Endodermal cell (in vitro differentiated cells): ENCODE measurements at regions not wholly inside any gene's neighbourhood (a gene's known extent, or its start where the extent isn't known, plus 50 kb on each side); places are given as distances from the start of the nearest gene placed in this dataset.

ENCODE experiments used
- DNase-seq: peaks from one replicate; pipeline ENCODE4 v3.0.0-alpha.2; 2017
- H3K27ac ChIP-seq: 2 replicates; pipeline ENCODE4 v1.5.1; 2013; ENCODE audit warnings: mild to moderate bottlenecking, low read depth, low read length, moderate library complexity
- H3K27me3 ChIP-seq: 2 replicates; pipeline ENCODE4 v1.6.1; 2013; ENCODE audit warnings: mild to moderate bottlenecking, low read length, moderate library complexity; ENCODE audit not compliant: insufficient read depth, control insufficient read depth, poor library complexity, severe bottlenecking
- H3K36me3 ChIP-seq: 2 replicates; pipeline ENCODE4 v1.7.0; 2013; ENCODE audit warnings: mild to moderate bottlenecking, low read length, moderate library complexity; ENCODE audit not compliant: control insufficient read depth, insufficient read depth
- H3K4me1 ChIP-seq: one replicate; pipeline ENCODE4 v1.7.0; 2013; ENCODE audit warnings: low read length; ENCODE audit not compliant: control insufficient read depth, insufficient read depth
- H3K4me3 ChIP-seq: 2 replicates; pipeline ENCODE4 v1.5.1; 2013; ENCODE audit warnings: mild to moderate bottlenecking, low read length, moderate library complexity
- H3K9ac ChIP-seq: 2 replicates; pipeline ENCODE4 v1.6.1; 2013; ENCODE audit warnings: mild to moderate bottlenecking, low read length, moderate library complexity; ENCODE audit not compliant: poor library complexity, severe bottlenecking; ENCODE audit errors: extremely low read depth
- H3K9me3 ChIP-seq: 2 replicates; pipeline ENCODE4 v1.6.1; 2013; ENCODE audit warnings: mild to moderate bottlenecking, low read length, moderate library complexity; ENCODE audit not compliant: control insufficient read depth
- H3K27ac Mint-ChIP-seq: 2 replicates; pipeline ENCODE4 v1.8.0; 2020; ENCODE audit warnings: mixed read lengths
- H3K27me3 Mint-ChIP-seq: 2 replicates; pipeline ENCODE4 v1.8.0; 2021; ENCODE audit warnings: mild to moderate bottlenecking, mixed read lengths; ENCODE audit not compliant: insufficient read depth
- H3K36me3 Mint-ChIP-seq: 2 replicates; pipeline ENCODE4 v1.8.0; 2020; ENCODE audit warnings: low read depth, mixed read lengths
- H3K4me1 Mint-ChIP-seq: 2 replicates; pipeline ENCODE4 v1.8.0; 2020; ENCODE audit warnings: mixed read lengths
- H3K4me3 Mint-ChIP-seq: 2 replicates; pipeline ENCODE4 v1.8.0; 2020; ENCODE audit warnings: mild to moderate bottlenecking, moderate library complexity, mixed read lengths
- H3K9me3 Mint-ChIP-seq: 2 replicates; pipeline ENCODE4 v1.8.0; 2020; ENCODE audit warnings: mild to moderate bottlenecking, mixed read lengths
- WGBS, 2 experiments: methylation state at CpG; one replicate each; pipeline versions ENCODE4 v1.1.5 to v1.1.7; 2013; ENCODE audit warnings: missing lambda C conversion rate in 2 of 2, mixed read lengths in 1 of 2; ENCODE audit not compliant: insufficient coverage in 1 of 2, insufficient read length in 1 of 2; 5-methylcytosine and 5-hydroxymethylcytosine counted together
- TF ChIP-seq, protein P1 (sequence below): fragments of 200-600 bp; sonication (generic); conservative IDR thresholded peaks from 2 replicates; pipeline ENCODE4 v1.5.0; 2021; ENCODE audit warnings: antibody characterized with exemption, mild to moderate bottlenecking

DNA sequence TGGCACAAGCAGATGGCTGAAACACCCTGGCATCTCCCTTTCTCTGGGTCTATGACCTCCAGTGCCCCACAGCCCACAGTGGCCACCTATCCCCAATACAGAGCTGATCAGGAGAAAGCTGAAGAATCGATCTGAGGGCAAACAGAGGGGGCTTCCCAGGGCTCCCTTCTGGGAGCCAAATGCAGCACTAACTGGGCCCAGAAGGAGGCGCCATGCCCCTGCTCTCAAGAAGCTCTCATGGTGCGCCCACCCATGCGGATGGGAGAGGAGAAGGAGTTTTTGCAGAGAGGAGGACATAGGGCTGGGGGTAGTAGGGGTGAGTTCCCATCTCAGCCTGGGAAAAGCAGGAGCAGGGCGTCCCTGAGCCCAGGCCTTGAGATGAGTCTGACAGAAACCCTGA, 787.3 kb upstream of the RAB6C start:
- Mint-ChIP-seq H3K9me3 (no peaks in the 10 kb centered on the region), H3K27me3 (no peaks in the 10 kb centered on the region), H3K4me3 (no peak overlapping the region), H3K36me3 (no peaks in the 10 kb centered on the region), H3K4me1 (peaks cover 43% of the 10 kb centered on the region), H3K27ac (peak overlapping the region; percentile 93)
- Histone ChIP-seq H3K27ac (no peak overlapping the region), H3K4me1 (peaks cover 19% of the 10 kb centered on the region), H3K27me3 (no peaks in the 10 kb centered on the region), H3K9me3 (no peaks in the 10 kb centered on the region), H3K36me3 (no peaks in the 10 kb centered on the region), H3K9ac (no peak overlapping the region), H3K4me3 (no peak overlapping the region)
- TF ChIP-seq, protein P1, sequence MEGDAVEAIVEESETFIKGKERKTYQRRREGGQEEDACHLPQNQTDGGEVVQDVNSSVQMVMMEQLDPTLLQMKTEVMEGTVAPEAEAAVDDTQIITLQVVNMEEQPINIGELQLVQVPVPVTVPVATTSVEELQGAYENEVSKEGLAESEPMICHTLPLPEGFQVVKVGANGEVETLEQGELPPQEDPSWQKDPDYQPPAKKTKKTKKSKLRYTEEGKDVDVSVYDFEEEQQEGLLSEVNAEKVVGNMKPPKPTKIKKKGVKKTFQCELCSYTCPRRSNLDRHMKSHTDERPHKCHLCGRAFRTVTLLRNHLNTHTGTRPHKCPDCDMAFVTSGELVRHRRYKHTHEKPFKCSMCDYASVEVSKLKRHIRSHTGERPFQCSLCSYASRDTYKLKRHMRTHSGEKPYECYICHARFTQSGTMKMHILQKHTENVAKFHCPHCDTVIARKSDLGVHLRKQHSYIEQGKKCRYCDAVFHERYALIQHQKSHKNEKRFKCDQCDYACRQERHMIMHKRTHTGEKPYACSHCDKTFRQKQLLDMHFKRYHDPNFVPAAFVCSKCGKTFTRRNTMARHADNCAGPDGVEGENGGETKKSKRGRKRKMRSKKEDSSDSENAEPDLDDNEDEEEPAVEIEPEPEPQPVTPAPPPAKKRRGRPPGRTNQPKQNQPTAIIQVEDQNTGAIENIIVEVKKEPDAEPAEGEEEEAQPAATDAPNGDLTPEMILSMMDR: peak; percentile 54
- WGBS, 2 experiments: 94 to 100% methylated on average over 1 to 5 of the region's 5 CpGs
- DNase-seq: peak; percentile 62

DNA sequence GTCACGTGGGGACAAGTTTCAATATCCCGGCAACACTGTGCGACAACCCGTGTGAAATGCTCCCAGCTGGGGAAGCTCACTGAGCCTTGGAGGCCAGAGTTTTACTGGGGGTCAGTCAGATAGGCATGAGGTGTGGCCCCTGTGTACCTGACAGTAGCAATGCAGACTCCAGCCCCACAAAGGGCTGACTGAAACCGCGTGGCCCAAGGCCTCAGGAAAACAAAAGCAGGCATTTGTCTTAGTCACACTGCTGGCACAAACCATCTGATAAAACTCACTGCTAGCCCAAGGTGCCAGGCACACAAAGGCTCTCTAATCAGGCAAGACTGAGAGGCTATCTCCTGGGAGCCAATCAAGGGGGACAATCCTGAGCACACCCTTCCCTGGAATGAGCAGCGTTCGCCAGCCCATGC, 786.6 kb upstream of the RAB6C start:
- Mint-ChIP-seq H3K9me3 (no peaks in the 10 kb centered on the region), H3K27me3 (no peaks in the 10 kb centered on the region), H3K4me3 (no peak overlapping the region), H3K36me3 (no peaks in the 10 kb centered on the region), H3K4me1 (peaks cover 39% of the 10 kb centered on the region), H3K27ac (peak overlapping the region; percentile 74)
- Histone ChIP-seq H3K36me3 (no peaks in the 10 kb centered on the region), H3K4me3 (no peak overlapping the region), H3K4me1 (peaks cover 19% of the 10 kb centered on the region), H3K27me3 (no peaks in the 10 kb centered on the region), H3K27ac (no peak overlapping the region), H3K9ac (no peak overlapping the region), H3K9me3 (no peaks in the 10 kb centered on the region)
- TF ChIP-seq, protein P1: no peak
- 85 to 89% methylated on average over 7 to 8 of the region's 8 CpGs for WGBS, 2 experiments
- peak; percentile 59 for DNase-seq

DNA sequence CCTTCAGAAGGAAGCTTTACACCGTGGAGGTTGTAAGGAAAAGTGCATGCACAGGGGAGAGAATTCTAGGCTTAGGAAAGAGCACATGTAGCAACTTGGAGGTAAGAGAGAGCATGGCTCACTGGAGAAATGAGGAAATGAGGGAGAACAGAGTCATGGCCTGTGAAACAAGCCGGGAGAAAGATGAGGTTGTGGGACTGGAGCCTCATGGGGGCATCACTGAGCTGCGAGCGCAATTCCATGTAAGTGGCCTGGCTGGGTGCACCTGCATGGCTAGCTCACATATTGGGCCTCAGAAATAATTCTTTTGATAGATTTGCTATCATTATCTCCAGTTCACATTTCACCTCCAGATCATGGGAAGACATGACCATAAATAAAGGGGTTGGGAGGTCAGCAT, 785.5 kb upstream of the RAB6C start:
- Mint-ChIP-seq H3K4me1 (peaks cover 39% of the 10 kb centered on the region), H3K27ac (peak overlapping the region; percentile 49), H3K9me3 (no peaks in the 10 kb centered on the region), H3K4me3 (no peak overlapping the region), H3K36me3 (no peaks in the 10 kb centered on the region), H3K27me3 (no peaks in the 10 kb centered on the region)
- TF ChIP-seq, protein P1: peak; percentile 72
- no peaks in the 10 kb centered on the region for H3K36me3 ChIP-seq
- H3K27me3 ChIP-seq: no peaks in the 10 kb centered on the region
- no peak overlapping the region for H3K27ac ChIP-seq
- DNase-seq: peak; percentile 78
- H3K9ac ChIP-seq: no peak overlapping the region
- WGBS, 2 experiments: 66 to 70% methylated on average over 4 of the region's 4 CpGs
- peaks cover 19% of the 10 kb centered on the region for H3K4me1 ChIP-seq
- H3K9me3 ChIP-seq: no peaks in the 10 kb centered on the region
- no peak overlapping the region for H3K4me3 ChIP-seq
